Ectodermal cell (in vitro differentiated cells): ENCODE measurements at regions not wholly inside any gene's neighbourhood (a gene's known extent, or its start where the extent isn't known, plus 50 kb on each side); places are given as distances from the start of the nearest gene placed in this dataset.

Experiments used
- H3K27ac ChIP-seq: 2 replicates; pipeline ENCODE4 v1.7.0; 2013; ENCODE audit warnings: mild to moderate bottlenecking, low read depth, low read length; ENCODE audit not compliant: insufficient read depth, poor library complexity, severe bottlenecking
- H3K27me3 ChIP-seq: 2 replicates; pipeline ENCODE4 v1.7.0; 2013; ENCODE audit warnings: mild to moderate bottlenecking, low read length; ENCODE audit not compliant: insufficient read depth, control insufficient read depth, poor library complexity, severe bottlenecking
- H3K36me3 ChIP-seq: one replicate; pipeline ENCODE4 v1.7.0; 2013; ENCODE audit warnings: low read length; ENCODE audit not compliant: control insufficient read depth, insufficient read depth
- H3K4me1 ChIP-seq: one replicate; pipeline ENCODE4 v1.7.0; 2013; ENCODE audit warnings: low read length; ENCODE audit not compliant: control insufficient read depth, insufficient read depth
- H3K4me3 ChIP-seq: 2 replicates; pipeline ENCODE4 v1.7.0; 2013; ENCODE audit warnings: low read depth, low read length, control low read depth; ENCODE audit not compliant: insufficient read depth
- H3K9me3 ChIP-seq: 2 replicates; pipeline ENCODE4 v1.7.0; 2013; ENCODE audit warnings: mild to moderate bottlenecking, low read length, moderate library complexity; ENCODE audit not compliant: control insufficient read depth
- WGBS, 2 experiments: methylation state at CpG; one replicate each; pipeline ENCODE4 v1.1.7; 2013; ENCODE audit warnings: missing lambda C conversion rate in 2 of 2; 5-methylcytosine and 5-hydroxymethylcytosine counted together

- no peaks in the 10 kb centered on the region for H3K27me3 ChIP-seq
These were observed 586.6 kb upstream of the NOVA1 start for GRCh38 chr14:27184427-27184826.

GRCh38 chr14:27186048-27186447 lies 588.2 kb upstream of the NOVA1 start:
- no CpG with 5 or more reads among the region's 1 CpG for WGBS, 2 experiments
- H3K9me3 ChIP-seq: no peaks in the 10 kb centered on the region
- no peak overlapping the region for H3K27ac ChIP-seq
- H3K4me1 ChIP-seq: no peaks in the 10 kb centered on the region
- H3K4me3 ChIP-seq: no peak overlapping the region
- H3K27me3 ChIP-seq: no peaks in the 10 kb centered on the region
- no peaks in the 10 kb centered on the region for H3K36me3 ChIP-seq

More at GRCh38 chr14:27184427-27184826, 586.6 kb upstream of the NOVA1 start:
- Histone ChIP-seq H3K9me3 (no peaks in the 10 kb centered on the region), H3K4me3 (no peak overlapping the region), H3K27ac (no peak overlapping the region), H3K36me3 (no peaks in the 10 kb centered on the region), H3K4me1 (no peaks in the 10 kb centered on the region)
- WGBS, 2 experiments: 96 to 100% methylated on average over 2 to 4 of the region's 4 CpGs

- H3K9me3 ChIP-seq: no peaks in the 10 kb centered on the region
- H3K27me3 ChIP-seq: no peaks in the 10 kb centered on the region
- H3K36me3 ChIP-seq: no peaks in the 10 kb centered on the region
- no peaks in the 10 kb centered on the region for H3K4me1 ChIP-seq
- no peak overlapping the region for H3K27ac ChIP-seq
- H3K4me3 ChIP-seq: no peak overlapping the region
These were observed 589.3 kb upstream of the NOVA1 start for GRCh38 chr14:27187136-27187535.

GRCh38 chr14:27190296-27190695 lies 592.5 kb upstream of the NOVA1 start:
- H3K9me3 ChIP-seq: no peaks in the 10 kb centered on the region
- H3K4me3 ChIP-seq: no peak overlapping the region
- no peaks in the 10 kb centered on the region for H3K27me3 ChIP-seq
- no peak overlapping the region for H3K27ac ChIP-seq
- H3K4me1 ChIP-seq: no peaks in the 10 kb centered on the region
- WGBS, 2 experiments: 35 to 56% methylated on average over 1 of the region's 1 CpG
- no peaks in the 10 kb centered on the region for H3K36me3 ChIP-seq

GRCh38 chr14:27199272-27199671 lies 601.4 kb upstream of the NOVA1 start:
- no peaks in the 10 kb centered on the region for H3K4me1 ChIP-seq
- no peaks in the 10 kb centered on the region for H3K27me3 ChIP-seq
- H3K27ac ChIP-seq: no peak overlapping the region
- H3K36me3 ChIP-seq: no peaks in the 10 kb centered on the region
- 90 to 100% methylated on average over 1 to 2 of the region's 2 CpGs for WGBS, 2 experiments
- no peaks in the 10 kb centered on the region for H3K9me3 ChIP-seq
- H3K4me3 ChIP-seq: no peak overlapping the region

- H3K9me3 ChIP-seq: no peaks in the 10 kb centered on the region
- no peaks in the 10 kb centered on the region for H3K36me3 ChIP-seq
- no peaks in the 10 kb centered on the region for H3K4me1 ChIP-seq
- no peak overlapping the region for H3K27ac ChIP-seq
- WGBS, 2 experiments: no CpG with 5 or more reads among the region's 1 CpG
- no peak overlapping the region for H3K4me3 ChIP-seq
- no peaks in the 10 kb centered on the region for H3K27me3 ChIP-seq
These were observed 607.2 kb upstream of the NOVA1 start for GRCh38 chr14:27205036-27205435.

GRCh38 chr14:27211741-27212140 lies 613.9 kb upstream of the NOVA1 start:
- H3K27me3 ChIP-seq: no peaks in the 10 kb centered on the region
- H3K4me3 ChIP-seq: no peak overlapping the region
- no peak overlapping the region for H3K27ac ChIP-seq
- H3K9me3 ChIP-seq: no peaks in the 10 kb centered on the region
- H3K36me3 ChIP-seq: no peaks in the 10 kb centered on the region
- no peaks in the 10 kb centered on the region for H3K4me1 ChIP-seq

- Histone ChIP-seq H3K4me3 (no peak overlapping the region), H3K9me3 (no peaks in the 10 kb centered on the region), H3K36me3 (no peaks in the 10 kb centered on the region), H3K27ac (no peak overlapping the region), H3K27me3 (no peaks in the 10 kb centered on the region), H3K4me1 (no peaks in the 10 kb centered on the region)
- 96 to 100% methylated on average over 2 of the region's 2 CpGs for WGBS, 2 experiments
These were observed 624.8 kb upstream of the NOVA1 start for GRCh38 chr14:27222671-27223070.

- H3K4me3 ChIP-seq: no peak overlapping the region
- no peaks in the 10 kb centered on the region for H3K27me3 ChIP-seq
- H3K9me3 ChIP-seq: no peaks in the 10 kb centered on the region
- no peaks in the 10 kb centered on the region for H3K4me1 ChIP-seq
- H3K36me3 ChIP-seq: no peaks in the 10 kb centered on the region
- H3K27ac ChIP-seq: no peak overlapping the region
These were observed 626.1 kb upstream of the NOVA1 start for GRCh38 chr14:27223906-27224305.

- H3K36me3 ChIP-seq: no peaks in the 10 kb centered on the region
- no peak overlapping the region for H3K4me3 ChIP-seq
- no peaks in the 10 kb centered on the region for H3K27me3 ChIP-seq
- no peaks in the 10 kb centered on the region for H3K4me1 ChIP-seq
- no peak overlapping the region for H3K27ac ChIP-seq
- H3K9me3 ChIP-seq: no peaks in the 10 kb centered on the region
These were observed 630.2 kb upstream of the NOVA1 start for GRCh38 chr14:27228053-27228452.

GRCh38 chr14:27234331-27234730 lies 636.5 kb upstream of the NOVA1 start:
- Histone ChIP-seq H3K4me3 (no peak overlapping the region), H3K27me3 (no peaks in the 10 kb centered on the region), H3K36me3 (no peaks in the 10 kb centered on the region), H3K4me1 (no peaks in the 10 kb centered on the region), H3K9me3 (no peaks in the 10 kb centered on the region), H3K27ac (no peak overlapping the region)
- WGBS, 2 experiments: 92 to 93% methylated on average over 3 of the region's 4 CpGs
